ENCODE measurements at regions not wholly inside any gene's neighbourhood (a gene's known extent, or its start where the extent isn't known, plus 50 kb on each side); places are given as distances from the start of the nearest gene placed in this dataset.

DNA sequence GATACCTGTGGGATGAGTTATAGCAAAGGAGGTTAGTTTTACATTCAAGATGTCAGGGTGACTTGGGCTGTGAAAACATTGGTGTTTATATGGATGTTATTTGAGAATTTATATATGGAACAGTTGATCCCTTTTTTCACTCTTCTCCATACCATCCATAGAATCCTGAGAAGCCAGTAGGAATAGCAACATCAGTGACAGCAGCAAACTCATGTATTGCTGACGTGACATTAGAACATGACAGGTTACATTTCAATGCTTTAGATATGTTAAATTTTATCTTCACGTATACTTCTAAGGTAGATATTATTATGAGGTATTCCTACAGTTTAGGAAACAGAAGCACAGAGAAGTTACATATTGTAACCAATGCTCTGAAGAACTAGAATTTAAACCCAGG is 745.2 kb upstream of the GCFC2 start:
- DNase-seq (ENCODE audit: low spot score): no peak

DNA sequence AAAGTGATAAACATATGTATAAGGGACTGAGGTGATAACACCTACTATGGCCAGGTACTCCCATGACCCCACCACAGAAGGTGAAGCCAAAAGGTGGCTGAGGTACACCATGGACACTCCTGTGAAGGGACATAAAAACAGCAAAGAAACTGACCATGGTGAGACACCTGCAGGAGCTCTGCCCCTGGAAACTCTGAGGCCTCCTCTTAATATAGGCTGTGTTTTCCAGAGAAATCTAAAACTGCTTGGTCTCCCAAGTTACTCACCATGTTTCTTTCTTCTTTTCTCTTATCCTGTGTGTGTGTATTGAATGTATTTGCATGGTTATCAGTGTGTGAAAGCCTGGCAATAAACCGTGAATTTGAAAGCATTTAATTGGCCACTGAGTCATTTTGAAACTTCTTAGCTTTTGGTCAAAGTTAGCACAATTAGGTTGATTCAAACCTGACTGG is 739.3 kb upstream of the GCFC2 start:
- no peak for DNase-seq (ENCODE audit: low spot score)

DNA sequence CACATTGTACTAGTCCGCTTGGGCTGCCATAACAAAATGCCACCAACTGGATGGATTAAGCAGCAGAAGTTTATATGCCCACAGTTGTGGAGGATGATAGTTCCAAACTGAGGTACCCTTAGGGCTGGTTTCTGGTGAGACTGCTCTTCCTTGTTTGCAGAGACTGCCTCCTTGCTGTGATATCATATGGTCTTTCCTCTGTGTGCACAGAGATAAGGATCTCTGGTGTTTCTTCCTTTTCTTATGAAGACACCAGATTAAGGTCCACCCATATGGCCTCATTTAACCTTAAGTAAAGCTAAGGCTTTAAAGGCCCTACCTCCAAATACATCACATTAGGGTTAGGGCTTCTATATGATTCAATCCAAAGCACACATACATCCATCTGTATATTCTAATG is 738.2 kb upstream of the GCFC2 start:
- DNase-seq (ENCODE audit: low spot score): no peak

DNA sequence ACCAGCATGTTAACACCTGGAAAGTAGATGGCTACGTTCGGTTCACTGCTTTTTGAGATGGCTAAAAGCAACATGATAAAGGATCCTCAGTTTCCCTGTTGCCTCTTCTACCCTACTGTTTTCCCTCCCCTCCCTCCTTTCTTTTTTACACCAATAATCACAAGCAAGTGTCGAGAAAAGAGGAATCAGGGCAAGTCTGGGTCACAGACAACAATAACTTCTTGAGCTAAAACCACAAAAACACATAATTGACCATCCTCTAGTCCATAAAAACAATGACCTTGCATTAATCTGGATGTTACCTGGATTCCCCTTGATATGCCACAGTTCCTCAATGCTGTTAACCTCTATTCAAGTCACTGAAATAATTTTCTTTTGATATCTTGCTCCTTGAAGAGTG is 736.6 kb upstream of the GCFC2 start:
- DNase-seq (ENCODE audit: low spot score): no peak

DNA sequence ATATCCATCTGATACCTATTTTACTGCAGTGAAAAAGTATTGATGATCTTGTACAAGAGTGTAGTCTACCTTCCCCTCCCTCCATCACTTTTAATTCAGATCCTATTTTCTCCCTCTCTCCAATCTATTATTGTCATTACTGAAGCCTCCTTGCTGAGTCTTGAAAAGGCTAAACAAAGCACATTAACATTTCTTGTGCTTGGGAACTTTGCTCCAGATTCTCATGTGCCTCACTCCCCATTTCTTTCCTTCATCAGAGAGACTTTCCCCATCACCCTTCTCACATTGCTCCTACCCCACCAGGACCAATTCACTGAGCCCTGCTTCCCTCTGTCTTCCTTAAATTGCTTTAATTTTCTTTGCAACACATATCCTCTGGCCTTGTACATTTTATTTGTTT is 736.2 kb upstream of the GCFC2 start:
- no peak for DNase-seq (ENCODE audit: low spot score)

DNA sequence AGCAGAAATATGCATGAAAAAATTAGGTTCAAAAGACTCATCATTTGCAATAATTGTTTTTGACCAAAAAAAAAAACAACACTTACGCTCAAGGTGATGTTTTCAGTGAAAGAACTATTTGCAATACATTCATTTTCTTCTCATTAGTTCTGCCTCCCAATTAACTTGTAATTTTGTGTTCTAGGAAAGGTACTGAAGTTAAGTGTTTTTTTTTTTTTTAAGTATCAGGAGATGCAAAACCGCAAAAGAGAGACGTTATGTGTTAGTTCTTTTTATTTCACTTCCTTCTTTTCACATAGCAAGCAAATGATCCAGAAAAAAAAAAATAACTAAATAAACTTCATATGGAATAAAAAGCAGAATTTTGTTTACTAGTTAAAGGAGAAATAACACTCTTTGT is 735.2 kb upstream of the GCFC2 start:
- no peak for DNase-seq (ENCODE audit: low spot score)

DNA sequence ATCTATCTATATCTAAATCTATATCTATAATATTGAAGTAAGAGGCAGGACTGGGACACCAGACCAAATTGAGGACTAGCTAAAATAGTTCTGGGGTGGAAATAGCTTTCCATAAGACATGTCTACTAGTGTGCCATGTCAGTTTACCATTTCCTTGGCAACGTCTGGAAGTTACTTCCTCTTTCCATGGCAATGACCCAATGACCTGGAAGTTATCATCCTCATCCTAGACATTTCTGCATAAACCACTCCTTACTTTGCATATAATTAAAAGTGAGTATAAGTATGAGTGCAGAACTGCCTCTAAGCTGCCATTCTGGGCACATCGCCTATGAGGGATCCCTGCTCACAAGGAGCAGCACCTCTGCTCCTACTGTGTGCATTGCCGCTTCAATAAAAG is 734.0 kb upstream of the GCFC2 start:
- DNase-seq (ENCODE audit: low spot score): no peak

DNA sequence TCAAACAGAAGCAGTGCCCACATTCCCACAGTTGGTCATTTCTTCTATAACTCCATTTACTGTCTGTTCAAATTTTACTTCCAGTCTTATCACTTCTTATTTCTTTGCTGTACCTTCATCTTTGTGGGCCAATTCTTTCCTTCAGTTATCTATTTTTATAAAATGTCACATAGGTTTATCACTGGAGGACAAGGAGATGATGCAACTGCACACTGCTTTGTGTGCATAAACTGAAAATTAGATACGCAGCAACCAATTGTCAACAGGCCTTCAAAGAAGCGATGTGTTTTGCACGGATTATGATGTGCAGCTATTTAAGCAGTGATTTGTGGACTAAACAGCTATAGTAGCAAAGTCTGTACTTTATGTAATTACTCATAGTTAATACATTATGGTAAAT is 726.8 kb upstream of the GCFC2 start:
- DNase-seq (ENCODE audit: low spot score): no peak

DNA sequence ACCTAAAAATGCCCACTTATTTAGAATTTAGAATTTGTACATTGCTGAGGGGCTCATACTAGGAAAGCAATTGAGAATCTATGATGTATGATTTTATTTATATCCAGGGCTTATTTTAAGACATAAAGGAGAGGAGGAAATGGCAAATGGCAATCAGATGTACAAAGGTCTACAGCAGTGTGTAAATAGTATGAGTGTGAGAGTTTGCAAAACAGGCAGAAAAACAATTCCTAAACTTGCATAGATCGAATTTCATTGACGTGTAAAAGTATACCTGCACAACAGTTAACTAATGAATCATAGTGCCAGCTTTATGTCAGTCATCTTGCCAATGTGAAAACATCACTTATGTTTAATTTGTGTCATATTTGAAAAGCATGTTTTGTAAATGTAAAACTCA is 718.7 kb upstream of the GCFC2 start:
- DNase-seq (ENCODE audit: low spot score): no peak

DNA sequence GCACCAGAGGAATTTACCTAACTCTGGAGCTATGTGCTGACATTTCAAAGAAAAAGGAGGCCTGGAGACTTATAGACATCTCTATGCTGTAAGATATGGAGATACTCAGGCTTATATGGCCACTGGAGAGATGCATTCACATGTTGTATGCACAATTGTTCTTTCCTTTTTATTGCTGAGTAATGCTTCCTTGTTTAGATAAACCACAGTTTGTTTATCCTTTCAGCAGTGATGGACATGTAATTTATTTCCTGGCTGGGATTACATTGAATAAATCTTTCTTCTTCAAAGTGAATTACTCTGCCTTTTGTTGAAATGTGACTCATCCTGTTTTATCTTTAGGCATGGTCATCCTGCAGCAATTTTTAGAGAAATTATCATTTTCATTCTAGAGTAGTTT is 716.7 kb upstream of the GCFC2 start:
- no peak for DNase-seq (ENCODE audit: low spot score)

DNA sequence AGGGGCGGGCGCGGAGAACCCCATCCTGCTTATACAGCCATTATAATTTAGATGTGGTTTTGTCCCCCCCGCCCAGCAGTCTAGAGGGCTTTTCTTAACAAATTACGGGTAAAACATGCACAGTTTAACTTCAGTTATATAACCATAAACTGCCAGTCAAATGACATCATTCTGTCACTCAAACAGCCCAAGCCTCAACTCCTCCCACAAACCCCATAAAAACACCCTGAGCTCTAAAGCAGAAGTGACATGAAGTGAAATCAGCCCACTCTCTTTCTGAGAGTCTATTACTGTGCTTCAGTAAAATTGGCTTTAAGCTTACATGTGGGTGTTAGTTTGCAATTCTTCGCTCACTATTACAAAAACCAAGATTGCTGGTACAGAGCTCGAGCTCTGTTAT is 705.1 kb upstream of the GCFC2 start:
- no peak for DNase-seq (ENCODE audit: low spot score)

DNA sequence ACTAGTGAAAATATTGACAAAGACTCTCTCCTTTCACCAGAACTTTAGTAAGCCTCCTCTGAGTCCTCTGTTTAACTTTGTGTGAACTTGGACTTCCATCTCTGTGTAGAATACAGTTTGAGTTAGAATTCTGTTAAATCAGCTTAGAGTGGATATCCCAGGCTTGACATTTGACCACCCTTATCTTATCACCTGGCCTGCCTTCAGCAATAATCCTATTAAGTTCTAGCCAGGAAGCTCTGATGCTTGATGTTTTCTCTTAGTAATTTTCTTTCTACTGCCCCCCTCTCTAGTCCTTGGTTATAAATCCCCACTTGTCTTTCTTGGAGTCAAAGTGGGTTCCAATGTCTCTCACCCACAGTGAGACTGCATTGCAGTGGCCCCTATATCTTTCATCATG is 702.7 kb upstream of the GCFC2 start:
- DNase-seq (ENCODE audit: low spot score): no peak

DNA sequence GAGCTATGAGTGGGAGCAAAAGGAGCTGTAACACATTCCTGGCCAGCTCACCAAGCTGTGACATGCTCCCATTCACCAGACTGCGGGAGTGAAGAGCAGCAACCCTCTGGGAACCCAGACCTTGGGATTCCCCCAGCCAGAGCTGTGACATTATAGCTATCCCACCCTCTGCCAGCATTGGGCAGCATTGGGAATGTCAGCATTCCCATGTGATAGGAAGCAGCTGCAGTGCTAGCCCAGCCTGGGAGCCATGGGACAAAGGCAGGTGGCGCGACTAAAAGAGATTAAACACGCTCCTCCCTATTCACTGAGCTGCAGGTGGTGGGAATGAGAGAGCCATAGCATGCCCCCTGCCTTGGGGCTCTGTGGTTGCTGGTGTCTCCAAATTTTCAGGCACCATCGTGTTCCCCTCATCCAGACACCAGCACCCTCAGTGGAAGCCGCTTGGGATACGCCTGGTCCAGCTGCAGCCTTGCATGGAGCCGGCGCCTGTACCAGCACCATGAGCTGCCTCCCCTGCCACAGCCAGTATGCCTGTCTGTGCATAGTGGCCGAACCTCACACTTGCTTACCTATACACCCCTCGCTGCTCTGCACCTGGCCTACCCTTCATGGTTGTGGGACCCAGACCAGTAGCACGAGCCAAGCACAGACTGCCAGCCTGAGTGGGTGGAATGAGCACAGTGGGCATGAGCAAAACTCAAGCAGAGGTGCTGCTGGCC is 695.6 kb upstream of the GCFC2 start:
- DNase-seq (ENCODE audit: low spot score): no peak

DNA sequence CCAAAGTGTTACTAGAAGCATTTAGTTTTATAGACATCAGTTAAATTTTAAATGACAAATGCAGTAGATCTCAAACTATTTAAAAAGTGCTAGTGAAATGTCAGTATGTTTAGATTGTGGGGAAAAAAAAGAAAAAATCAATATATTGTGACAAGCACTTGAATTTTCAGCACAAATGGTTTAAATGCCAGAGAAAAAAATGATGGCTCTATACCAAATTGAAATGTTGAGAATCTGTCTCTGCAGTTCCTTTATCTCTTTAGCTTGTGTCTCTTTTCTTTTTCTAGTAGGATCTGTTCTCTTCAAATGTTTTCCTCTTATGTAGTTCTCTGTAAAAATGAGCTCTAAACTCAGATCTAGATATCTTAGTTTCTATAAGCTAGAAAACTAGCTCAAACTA is 682.6 kb upstream of the GCFC2 start:
- DNase-seq (ENCODE audit: low spot score): no peak

DNA sequence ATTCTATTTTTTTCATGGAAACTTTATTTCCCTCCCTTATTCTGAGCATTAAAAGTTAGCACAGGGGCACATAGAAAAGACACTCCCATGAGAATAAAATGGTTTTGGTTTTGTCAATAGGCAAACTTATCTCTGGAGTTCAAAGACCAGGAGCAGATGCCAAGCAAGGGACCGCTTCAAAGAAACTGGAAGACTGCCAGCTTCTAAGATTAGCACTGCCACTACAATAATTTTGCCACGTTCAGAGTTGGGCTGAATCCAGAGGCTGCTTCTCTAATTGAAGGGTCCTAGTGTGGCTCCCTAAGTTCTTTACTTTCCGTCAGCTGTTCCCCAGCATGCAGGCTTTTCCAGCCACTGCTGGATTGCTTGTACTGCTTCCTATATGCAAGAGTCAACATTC is 681.0 kb upstream of the GCFC2 start:
- no peak for DNase-seq (ENCODE audit: low spot score)

DNA sequence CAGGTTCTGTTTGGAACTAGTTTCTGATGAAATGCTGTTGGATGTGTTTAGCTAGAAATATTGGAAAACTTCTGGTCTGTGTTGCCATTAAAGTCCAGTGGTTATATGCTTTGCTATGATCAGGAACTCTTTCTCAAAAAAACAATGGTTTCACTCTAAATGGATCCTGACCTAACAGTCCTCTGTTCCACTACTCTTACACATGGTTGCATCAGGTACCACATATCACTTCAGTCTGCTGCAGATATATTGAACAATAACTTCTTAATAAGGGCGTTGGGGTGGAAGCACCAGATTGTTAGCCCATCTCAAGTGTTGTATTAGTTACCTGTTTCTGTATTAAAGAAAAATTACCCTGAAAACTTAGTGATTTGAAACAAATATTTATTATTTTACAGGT is 676.6 kb upstream of the GCFC2 start:
- no peak for DNase-seq (ENCODE audit: low spot score)

DNA sequence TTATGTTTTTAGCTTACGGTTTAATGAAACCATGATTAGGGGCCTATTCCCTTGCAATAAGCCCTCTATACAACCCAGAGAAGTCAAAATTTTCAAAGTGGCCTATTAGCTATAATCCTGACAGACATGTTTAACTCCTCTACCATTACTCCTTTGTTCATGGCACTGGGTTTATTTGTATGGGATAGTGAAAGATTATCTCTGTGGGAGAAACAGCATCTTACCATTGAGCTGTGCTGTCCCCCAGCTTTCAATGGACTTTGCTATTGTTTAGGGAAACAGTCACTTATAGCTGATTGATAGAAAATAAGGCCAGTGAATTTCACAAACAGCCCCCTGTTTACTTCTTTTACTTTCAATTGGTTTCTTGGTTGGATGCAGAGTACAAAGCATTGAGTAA is 675.2 kb upstream of the GCFC2 start:
- no peak for DNase-seq (ENCODE audit: low spot score)

DNA sequence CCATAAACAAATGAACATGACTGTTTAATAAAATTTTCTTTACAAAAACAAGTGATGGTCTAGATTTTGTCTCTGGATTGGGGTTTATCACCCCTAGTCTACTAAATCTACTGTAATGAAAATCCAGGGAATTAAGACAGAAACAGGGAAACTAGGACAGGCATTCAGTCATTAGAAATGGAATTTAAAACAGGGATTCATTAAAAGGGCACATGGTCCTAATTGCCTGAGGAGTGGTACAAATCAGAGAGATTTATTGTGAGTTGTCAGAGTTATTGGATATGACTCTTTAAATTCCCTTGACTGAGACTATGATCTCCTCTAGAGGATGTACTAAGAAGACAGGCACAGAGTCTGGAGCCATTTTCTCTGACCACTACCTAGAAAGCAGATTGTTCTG is 670.9 kb upstream of the GCFC2 start:
- no peak for DNase-seq (ENCODE audit: low spot score)

DNA sequence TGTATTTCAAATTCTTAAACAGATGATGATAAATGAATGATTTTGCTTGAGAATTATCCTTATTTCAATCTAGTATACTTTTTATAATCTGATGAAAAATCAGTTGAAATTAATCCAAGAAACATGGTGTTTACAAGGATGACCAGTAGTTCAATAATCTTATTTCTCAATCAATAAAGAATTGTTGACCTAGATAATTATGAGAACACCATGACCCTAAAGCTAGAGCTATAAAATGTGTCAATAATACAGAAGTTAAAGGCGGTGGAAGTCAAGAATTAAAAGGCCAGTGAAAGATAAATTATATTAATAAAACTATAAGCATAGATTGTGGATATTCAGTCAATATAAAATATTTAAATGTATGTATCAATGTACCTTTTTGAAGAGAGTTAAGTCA is 667.4 kb upstream of the GCFC2 start:
- DNase-seq (ENCODE audit: low spot score): no peak

DNA sequence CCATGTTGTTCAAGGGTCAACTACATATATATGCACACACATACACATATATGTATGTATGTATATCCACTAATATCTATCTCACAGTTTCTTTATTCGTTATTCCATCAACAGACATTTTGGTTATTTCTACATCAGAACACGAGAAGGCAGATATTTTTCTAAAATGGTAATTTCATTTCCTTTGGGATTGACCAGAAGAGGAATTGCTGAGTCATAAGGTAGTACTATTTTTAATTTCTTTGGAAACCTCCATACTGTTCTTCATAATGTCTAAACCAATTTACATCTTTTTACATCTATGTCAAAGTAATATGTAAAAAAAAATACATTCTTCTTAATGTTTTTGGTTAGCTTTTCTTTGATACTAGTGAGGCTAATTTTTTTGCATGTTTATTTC is 630.7 kb upstream of the GCFC2 start:
- no peak for DNase-seq (ENCODE audit: low spot score)

DNA sequence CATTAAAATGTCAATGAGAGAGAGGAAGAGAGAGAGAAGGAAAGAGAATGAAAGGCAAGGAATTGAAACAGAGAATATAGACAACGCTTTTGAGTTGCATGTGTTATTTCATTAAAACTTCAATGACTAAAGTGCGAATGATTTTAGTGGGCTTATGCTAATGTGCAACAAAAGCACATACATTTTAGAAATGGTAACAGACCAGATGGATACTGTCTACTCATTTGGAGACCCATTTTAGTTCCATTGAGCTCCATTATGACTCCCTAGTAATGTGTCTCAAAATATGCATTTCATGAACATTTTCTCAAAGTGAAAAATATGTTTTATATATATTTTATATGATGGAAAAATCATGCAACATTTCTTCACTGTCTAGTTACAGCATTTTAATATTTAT is 622.2 kb upstream of the GCFC2 start:
- DNase-seq (ENCODE audit: low spot score): no peak

DNA sequence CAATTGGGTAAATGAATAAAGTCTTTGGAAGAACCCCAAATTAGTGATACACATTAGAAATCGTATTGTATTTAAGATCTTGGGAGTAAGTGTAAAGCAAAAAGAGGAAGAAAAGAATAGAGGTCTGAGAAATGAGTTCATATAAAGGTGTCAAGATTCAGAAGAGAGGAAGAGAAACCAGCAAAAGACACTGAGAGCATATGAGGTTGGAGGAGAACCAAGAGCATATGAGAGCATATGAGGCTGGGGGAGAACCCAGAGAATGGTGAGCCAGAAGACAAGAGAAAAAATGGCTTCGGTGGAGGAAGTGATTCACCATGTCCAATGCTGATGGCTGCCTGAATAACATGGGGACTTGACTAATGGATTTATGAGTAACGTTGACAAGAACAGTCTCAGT is 620.1 kb upstream of the GCFC2 start:
- no peak for DNase-seq (ENCODE audit: low spot score)

DNA sequence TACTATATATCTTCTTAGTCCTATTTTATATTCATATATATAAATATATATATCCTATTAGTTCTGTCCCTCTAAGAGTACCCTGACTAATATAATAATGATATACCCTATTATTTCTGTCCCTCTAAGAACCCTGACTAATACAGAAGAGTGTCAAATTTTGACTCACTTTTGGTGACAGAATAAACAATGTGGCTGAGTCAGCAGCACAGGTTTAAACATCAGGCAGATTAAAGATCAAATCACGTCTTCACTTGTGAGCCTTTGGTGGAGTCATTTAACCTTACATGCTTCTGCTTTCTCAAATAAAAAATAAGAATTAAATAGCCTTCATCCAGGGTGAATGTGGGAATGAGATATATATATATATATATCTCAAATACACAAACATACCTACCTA is 615.9 kb upstream of the GCFC2 start:
- DNase-seq (ENCODE audit: low spot score): no peak

DNA sequence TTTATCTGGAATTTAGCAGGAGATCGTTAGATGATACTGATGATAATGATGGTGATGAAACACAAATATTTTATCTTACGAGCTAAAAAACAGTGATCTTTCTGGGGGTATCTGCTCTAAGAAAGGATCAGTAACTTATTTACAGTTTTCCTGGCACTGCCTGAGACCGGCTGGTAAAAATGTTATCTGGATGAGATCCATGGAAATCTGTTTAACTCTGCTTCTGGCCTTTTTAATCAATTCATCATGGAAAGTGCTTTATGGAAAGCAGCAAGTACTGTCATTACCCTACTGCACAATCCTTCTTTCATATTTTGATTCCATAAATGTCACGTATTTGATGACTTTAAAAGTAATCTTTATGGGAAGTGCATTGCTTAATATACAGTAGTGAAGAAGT is 612.7 kb upstream of the GCFC2 start:
- no peak for DNase-seq (ENCODE audit: low spot score)
